Stomach (tissue), 4 donors: ENCODE measurements at regions not wholly inside any gene's neighbourhood (a gene's known extent, or its start where the extent isn't known, plus 50 kb on each side); places are given as distances from the start of the nearest gene placed in this dataset.

ENCODE experiments used
- CTCF ChIP-seq, 7 experiments: fragments of 450-650 bp in 4 of 7; fragments of 200-600 bp in 3 of 7; sonication (generic) in 3 of 7; IDR thresholded peaks; one replicate each; pipeline ENCODE4 v1.5.1; 2016 to 2019; ENCODE audit warnings: antibody characterized with exemption in 7 of 7, control low read depth in 2 of 7, mild to moderate bottlenecking in 1 of 7
- POLR2A ChIP-seq, 4 donors: fragments of 450-650 bp; IDR thresholded peaks; one replicate each; pipeline ENCODE4 v1.6.1; 2016; ENCODE audit warnings: antibody characterized with exemption in 4 of 4, control low read depth in 2 of 4, mild to moderate bottlenecking in 1 of 4, moderate library complexity in 1 of 4
- POLR2AphosphoS5 ChIP-seq, 3 donors: sonication (generic); formaldehyde crosslinking; IDR thresholded peaks; one replicate each; pipeline ENCODE4 v1.6.1; 2016; ENCODE audit warnings: antibody characterized with exemption in 3 of 3

- TF ChIP-seq POLR2A (IDR thresholded peaks at IDR 0.05) (no peak), POLR2AphosphoS5 (IDR thresholded peaks at IDR 0.05) (no peak), CTCF (IDR thresholded peaks at IDR 0.05) (no peak)
These were observed 218.5 kb downstream of the TRIB2 start for GRCh38 chr2:12935222-12935621.
